CD4-positive, alpha-beta T cell treated with Interleukin-4 for 1 hour (primary cell): ENCODE measurements at regions not wholly inside any gene's neighbourhood (a gene's known extent, or its start where the extent isn't known, plus 50 kb on each side); places are given as distances from the start of the nearest gene placed in this dataset.
"Not testable (repeated sequence)": the region's sequence is repeated elsewhere in the genome, so short reads cannot be mapped to it uniquely, and the experiment has no call there.

ENCODE experiments used
- DNase-seq, 2 donors: peaks; one replicate each; pipeline ENCODE4 v3.0.0-alpha.2; 2020 to 2022

DNA sequence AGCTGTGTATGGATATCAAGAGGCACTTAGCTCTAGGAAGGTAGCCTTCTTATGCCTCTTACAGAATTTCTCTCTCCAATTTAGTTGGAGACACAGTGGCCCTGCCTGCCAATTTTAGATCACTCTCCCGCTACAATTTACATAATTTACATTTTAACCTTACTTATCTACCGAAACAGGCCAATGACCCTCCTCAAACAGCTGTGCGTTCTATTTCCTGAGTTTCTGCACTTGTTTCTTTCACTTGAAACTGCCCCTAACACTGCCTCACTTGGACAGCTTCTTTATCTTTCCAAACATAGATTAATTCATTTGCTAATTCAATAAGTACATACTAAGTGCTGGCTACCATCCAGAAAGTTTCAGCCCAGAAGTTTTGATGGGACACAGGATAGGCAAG, 52.9 kb upstream of the HDDC2 start:
- no peak for DNase-seq

DNA sequence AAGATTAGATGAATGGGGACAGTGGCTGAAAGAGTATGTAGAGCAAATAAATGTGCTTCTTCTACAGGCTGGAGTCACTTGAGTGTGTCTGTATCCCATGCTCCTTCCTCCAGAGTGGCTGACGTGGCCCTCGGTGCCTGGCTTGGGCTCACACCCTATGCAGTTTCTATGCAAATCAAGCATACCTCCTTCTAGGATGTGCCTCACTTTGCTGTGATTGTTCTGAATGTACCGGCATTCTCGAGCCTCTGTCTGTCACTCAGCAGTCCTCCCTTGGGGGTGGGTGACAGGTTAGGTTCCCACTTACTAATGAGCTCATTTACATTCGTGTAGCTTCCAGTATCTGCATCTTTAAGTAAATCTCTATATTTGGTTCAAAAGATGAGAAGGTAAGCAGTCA, 55.1 kb upstream of the HDDC2 start:
- no peak for DNase-seq

DNA sequence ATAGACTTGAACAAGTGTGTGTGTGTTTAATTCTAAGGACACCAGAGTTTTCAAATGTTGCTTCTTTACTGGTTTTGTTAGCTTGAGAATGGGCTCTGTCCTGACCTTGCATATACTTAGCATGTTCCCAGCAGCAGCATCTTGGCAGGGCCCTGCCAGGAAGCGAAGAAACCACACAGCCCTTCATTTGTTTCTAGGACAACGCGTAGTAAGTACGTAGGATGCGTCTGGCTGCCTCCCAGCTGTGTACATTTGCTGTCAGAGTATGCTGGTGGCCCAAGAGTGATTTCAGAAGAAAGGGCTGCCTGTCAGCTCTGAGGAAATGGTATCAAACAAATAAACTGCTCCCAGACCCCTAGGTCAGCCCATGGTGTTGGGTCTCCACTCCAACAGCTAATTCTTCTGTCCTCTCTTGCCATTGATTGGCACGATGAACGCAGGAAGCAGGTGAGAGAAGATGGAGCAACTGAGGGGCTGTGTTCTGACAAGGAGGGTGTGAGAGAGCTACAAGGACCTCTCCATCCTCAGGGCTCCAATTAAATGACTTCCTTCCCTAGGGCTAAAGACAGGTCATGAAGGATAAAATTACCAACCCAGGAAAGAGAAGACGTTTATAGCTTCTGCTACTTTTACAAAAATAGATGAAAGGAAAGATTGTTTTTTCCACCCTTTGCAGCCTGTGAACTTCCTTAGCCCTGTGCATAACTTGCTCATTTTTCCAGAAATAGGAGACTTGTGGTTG, 55.9 kb upstream of the HDDC2 start:
- DNase-seq = peak in 1 of 2 donors; percentile 4

DNA sequence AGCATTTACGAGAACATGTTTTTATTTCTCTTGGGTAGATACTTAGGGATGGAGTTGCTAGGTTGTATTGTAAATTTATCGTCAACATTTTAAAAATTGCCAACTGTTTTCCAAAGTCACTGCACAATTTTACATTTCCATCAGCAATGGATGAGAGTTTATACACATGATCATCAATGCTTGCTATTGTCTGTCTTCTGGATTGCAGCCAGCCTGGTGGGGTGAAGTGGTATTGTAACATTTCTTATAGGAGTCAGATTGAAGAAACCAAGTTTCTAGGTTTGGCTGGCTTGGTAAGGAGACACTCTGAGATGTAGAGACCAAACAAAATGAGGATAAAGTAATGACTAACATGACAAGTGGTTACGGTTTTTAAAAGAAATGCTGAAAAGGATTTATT, 57.1 kb upstream of the HDDC2 start:
- DNase-seq = no peak

DNA sequence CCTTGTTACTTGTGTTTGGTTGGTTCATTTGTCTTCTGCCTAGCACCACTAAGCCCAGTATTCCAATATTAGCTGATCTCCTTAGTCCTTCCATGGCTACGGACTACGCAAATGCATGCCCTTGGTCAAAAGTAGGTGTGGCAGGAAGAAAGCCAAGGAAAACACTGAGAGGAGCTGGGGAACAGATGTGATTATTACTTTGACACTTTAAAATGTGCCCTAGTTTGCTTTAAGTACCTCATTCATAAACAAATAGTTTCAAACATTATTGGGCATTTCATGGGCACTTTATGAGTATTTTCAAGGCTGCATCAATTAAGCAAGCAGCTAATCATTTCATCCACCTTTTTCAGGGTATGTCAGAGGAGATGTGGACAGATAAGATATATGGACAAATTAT, 60.1 kb upstream of the HDDC2 start:
- DNase-seq = no peak

DNA sequence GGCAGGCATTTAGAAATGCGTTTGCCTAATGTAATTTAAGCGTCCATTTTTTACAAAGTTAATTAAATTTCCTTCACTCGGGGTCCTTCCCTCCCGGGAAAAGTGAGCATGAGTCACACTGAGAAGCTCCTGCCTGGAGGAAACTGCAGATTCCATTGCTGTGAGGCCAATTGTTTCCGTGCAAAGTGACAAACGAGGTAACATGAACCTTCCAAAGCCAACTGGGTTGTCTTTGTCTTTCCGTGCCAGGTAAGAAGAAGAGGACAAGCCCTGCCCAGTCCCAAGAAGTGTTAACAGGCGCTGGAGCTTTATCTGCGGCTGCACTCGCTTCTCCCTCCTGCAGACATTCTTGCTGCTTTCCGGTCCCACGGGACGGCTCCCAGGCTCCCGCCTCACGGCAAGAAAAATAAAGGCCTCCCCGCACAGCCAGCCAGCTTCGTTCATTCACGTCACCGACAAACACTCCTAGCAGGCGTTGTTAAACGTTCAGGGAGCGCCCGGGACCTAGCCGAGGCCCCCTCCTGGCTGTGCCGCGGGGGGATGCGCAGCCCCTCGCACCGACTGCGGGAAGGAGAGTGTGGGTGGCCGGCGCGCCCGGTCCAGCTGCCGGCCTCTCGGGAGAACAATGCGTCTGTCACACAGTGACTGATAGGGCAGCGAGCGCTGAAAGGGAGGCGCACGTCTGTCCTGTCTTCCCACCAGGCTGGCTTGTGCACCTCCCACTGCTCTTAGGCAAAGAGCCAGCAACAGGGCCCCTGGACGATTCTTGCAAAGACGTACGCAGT, 61.5 kb upstream of the HDDC2 start:
- DNase-seq = no peak

DNA sequence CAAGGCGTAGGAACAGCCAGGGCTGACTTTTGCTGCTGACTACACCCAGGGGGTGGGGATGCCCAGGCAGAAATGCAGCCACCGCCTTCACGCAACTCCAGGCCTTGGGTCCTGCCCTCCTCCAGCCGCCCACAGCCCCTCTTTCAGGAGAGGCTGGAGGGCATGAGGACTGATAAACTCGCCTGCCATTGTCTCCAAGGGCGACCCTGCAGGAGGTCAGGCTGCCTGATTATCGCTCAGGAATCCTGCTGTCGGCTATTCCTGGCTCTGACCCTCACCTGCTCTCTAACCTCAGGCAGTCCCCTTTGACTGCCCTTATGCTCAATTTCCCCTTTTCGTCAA, 62.0 kb upstream of the HDDC2 start:
- DNase-seq = no peak

DNA sequence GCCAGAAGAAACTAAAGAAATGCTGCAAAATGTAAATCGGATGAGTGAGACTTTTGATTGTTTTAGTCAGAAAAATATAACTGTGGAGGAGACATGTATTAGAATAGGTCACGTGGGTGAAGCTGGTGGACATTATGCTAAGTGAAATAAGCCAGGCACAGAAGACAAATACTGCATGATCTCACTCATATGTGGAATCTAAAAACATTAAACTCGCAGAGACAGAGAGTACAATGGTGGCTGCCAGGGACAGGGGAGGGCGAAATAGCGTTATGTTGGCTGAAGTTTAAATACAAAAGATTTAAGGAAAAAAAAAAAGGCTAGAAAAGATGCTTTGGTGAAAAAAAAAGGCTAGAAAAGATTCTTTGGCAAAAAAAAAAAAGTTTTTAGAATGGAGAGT, 63.5 kb upstream of the HDDC2 start:
- no peak for DNase-seq

DNA sequence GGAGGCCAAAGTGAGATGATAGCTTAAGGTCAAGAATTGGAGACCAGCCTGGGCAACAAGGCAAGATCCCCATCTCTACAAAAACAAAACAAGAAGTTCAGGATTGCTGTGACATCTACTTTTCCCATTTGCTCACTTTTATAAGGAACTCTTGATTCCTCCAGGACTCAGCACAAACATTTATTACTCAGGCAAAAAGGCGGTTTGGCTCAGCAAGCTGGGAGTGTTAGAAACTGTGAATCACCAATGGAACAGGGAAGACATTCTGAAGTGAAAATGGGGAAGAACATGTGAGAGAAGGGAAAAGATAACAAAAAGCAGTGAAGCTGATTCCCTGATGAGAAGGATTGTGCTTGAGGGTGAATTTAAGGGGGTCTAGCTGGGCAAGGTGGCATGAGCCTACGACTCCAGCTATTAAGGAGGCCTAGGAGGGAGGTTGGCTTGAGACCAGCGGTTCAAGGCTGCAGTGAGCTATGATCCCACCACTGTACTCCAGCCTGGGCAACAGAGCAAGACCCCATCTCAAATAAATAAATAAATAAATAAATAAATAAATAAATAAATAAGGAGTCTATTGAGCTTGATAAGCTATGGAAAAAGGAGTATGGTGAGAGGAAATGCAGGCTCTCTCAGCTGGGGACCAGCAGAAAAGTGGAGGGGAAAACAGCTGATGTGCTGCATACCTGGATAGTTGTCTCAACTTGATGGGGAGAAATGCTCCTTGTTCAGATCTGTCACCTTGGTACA, 65.4 kb upstream of the HDDC2 start:
- no peak for DNase-seq

DNA sequence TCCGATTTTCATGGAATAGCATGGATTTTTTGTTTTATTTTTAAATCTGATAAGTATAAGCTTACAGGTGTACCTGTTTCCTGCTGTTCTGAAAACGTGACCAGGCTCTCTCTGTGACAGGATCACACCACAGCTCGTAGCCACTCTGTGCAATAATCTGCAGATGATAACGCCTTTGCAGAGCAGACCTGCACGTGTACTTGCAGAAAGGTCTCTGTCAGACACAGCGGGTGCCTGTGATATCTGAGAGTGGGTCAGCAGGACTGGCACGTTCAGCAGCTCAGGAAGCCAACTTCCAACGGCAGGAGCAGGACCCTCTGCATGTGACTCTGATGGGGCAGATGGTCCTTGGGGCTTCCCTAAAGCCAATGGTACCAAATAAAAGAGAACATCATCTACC, 68.6 kb upstream of the HDDC2 start:
- DNase-seq = no peak

DNA sequence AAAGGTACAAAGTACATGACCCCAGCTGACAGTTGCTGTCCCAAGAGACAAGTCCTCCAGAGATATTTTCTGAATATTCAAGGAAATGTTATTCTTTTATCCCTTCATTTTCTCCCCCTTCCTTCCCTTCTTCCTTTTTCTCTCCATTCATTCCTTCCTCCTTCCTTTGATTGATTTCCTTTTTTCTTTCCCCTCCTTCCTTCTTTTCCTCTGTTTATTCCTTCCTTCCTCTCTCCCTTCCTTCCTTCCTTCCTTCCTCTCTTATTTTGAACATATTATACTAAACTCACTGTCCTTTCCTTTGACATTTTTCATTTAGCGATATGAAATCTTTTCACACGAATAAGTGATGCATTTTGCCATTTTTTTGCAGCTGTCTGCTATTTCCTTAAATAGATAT, 73.2 kb upstream of the HDDC2 start:
- no peak for DNase-seq

DNA sequence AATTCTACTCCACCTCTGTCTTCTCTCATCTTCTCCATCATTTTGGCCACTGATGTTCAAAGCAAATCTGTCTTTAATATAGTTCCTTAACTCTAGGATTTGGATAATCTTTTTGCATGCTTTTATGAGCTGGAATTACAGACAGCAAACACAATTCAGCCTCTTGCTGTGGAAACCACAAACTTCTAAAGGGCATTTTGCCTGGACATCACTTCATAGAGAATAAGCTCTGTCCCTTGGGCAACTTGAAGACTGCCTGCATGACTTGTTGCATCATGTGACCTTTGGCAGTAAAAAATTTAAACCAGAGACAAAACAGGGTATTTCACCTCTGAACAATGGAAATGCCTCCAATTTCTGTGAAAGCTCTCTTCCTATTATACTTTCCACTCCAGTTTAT, 74.1 kb upstream of the HDDC2 start:
- no peak for DNase-seq

DNA sequence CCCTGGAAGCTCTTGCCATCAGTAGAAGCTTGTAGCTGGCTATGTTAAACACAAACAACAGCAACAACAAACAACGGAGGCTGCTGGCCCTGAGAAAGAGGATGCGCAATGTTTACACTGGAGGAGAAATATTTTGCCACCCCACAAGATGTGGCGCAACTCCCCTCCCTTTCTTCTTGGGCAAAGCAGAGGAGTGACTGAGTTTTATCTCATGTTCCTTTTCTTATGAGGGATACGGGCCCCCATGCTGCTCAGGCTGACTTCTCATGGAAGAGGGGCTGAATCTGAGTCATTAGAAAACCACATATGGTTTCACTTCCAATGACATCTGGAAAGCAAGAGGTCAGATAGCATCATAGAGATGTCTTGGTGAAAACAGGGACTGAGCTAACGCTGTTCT, 75.9 kb upstream of the HDDC2 start:
- no peak for DNase-seq

DNA sequence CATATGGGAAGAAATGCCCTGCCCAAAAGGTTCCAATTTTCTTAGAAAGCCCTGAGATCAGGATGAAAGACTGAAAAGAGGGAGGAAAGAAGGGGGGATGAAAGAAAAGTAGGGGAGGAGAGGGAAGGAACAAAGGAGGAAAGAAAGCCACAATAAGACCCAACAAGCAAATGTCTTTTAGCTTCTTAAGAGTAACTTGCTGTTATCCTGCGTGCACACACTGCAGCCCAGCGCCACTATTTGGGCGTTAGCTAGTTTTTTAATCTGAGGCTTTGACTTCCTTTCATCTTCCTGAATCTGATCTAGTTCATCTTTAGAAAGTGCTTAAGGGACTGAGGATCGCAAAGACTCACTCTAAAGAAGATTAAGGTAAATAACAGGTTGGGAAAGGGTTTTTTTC, 77.4 kb upstream of the HDDC2 start:
- DNase-seq = no peak

DNA sequence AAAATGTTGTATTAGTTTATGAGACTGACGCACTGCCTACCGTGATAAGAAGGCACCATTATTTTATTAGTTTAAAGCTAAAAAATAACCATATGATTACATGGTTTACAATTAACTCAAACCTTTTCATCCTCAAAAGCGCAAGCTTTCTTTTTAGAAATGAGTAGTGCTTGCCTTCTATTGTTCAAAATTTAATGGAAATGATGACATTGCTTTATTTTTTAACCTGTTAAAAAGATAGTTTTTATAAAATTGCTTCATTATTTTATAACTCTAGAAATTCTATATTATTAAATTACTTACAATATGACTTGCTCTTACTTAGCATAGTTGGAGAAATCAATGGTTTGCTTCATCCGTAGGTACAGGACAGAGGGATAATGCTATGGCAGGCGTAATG, 78.7 kb upstream of the HDDC2 start:
- no peak for DNase-seq

DNA sequence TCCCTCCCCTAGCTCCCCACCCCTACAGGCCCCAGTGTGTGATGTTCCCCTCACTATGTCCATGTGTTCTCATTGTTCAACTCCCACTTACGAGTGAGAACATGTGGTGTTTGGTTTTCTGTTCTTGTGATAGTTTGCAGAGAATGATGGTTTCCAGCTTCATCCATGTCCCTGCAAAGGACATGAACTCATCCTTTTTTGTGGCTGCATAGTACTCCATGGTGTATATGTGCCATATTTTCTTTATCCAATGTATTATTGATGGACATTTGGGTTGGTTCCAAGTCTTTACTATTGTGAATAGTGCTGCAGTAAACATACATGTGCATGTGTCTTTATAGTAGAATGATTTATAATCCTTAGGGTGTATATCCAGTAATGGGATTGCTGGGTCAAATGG, 84.6 kb upstream of the HDDC2 start:
- DNase-seq = not testable (repeated sequence)

DNA sequence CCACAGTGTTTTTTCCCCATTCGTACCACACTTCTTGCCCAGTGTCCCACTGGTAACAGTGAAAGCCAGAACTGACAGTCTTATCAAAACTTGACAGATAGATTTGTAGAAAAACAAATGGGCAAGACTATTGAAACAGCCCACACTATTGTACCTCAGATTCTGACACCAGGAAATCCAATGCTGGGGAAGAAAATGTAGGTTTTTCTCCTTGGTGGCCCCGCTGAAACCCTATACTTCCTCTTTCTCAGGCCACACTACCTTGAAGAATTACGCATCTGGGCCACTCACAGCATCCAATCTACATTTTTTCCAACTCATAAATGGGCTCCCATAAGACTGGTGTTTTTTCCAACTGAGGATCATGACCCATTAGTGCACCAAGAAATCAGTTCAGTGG, 90.9 kb upstream of the HDDC2 start:
- no peak for DNase-seq

DNA sequence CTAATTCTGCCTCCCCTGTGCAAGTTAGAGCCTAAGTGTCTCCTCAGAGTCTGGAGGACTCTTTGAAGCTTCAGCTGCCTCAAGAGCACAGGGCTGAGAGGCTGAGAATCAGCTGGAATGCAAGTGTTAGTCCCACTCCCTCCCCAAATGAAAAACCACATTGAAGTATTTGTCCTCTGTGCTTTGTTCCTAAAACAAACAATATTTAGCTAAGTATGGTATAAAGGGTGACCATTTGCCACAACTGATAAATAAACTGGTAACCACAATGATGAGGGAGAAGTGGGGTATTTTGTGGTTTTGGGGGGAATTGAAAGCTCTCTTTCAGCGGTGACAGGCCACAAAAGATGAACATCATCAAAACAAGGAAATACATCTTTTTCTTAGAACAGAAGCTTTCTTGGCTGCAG, 91.7 kb upstream of the HDDC2 start:
- DNase-seq = no peak

DNA sequence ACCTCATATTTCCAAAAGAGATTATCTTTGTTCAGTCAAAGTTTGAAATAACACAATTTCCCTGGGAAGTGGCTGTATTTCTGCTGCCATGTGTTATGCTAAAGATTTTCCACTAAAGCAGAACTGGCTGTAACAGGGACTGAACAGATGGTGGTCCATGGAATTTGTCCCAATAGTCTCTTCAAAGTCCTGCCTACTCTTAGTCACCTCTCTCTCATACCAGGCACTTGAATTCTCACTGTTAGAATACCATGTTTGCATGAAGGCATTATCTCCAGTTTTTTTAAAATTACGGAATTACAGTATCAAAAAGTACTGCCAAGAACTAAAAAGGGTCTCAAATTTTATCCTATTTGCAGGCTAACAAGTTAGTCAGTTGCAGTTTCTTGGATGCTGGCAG, 105.0 kb upstream of the HDDC2 start:
- no peak for DNase-seq

DNA sequence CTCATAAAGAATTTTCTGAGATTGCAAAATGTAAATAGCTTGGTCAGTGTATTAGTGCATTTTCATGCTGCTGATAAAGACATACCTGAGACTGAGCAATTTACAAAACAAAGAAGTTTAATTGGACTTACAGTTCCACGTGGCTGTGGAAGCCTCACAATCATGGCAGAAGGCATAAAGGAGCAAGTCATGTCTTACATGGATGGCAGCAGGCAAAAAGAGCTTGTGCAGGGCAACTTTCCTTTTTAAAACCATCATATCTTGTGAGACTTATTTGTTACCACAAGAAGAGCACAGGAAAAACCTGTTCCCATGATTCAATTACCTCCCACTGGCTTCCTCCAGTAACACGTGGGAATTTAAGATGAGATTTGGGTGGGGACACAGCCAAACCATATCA, 112.7 kb upstream of the HDDC2 start:
- no peak for DNase-seq

DNA sequence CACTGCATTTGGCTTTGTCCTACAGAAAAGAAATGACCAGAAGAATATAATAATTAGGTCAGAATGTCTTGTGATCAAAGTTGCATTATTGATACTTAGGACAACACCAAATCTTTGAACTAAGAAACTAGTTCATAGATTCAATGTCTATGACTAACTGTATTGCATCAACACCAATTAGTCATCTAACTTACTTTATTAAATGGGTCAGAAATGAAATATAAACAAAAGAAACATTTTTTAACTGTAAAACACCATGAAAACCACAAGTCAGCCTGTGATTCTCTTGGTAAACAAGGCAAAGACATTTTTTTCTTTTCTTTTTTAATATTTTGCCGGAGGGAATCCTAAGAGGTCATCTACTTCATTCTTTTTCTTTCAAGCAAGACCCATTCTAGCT, 114.1 kb upstream of the HDDC2 start:
- no peak for DNase-seq

DNA sequence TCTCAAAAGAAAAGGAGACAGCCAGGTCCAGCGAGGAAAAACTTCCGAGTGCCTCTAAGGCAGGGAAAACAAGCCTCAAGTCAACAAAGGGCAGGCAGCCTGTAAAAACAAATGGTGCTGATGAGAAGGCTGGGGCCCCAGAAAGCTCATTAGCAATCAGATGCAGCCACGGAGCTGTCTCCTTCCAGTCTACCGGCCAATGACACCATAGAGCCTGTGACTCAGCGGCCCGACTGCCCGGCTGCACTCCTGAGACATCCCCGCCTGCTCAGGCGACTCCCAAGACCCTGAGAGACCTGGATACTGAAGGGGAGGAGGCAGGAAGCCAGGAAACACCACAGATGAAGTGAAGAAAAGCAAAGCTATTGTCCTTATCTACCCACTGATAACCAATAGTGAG, 120.1 kb upstream of the HDDC2 start:
- no peak for DNase-seq

DNA sequence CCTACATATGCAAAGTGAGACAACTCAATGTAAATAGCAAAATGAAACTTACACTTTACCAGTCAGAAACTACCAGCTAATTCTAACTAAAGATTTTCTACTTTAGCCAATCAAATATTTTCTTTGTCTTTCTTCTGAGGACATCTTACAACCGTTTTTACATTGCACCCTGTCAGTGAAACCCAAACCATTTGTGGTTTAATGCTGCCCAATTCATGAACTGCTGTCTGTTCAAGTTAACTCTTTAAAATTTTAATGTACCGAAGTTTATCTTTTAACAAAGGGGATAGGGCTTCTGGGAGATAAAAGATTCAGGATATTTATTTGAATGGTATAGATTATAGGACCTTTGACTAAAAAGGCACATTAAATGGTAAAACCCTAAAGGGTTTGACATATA, 121.3 kb upstream of the HDDC2 start:
- DNase-seq = no peak

DNA sequence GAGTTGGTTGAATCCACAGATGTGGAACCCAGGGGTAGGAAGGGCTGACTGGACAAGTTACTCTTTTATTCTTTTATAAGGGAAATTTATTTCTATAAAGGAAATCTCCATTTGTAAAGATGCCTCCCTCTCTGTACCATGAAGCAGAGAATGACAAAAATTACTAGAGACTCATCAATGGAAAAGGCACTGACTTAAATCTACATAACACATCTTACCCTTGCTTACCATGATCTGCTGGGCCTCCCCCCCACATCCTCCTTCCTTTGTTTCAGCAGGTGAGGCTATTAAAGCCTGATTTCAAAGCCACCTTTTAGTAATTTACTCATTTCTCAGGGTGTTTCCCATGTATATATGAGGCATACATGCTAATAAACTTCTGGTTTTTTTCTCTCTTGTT, 130.2 kb upstream of the HDDC2 start:
- DNase-seq = no peak
